ENCODE measurements at regions not wholly inside any gene's neighbourhood (a gene's known extent, or its start where the extent isn't known, plus 50 kb on each side); places are given as distances from the start of the nearest gene placed in this dataset.

- Histone ChIP-seq H3K27ac (ENCODE audit: low read depth in 1 of 2, low read length in 1 of 2) (no peak overlapping the region), H3K9ac (ENCODE audit: insufficient read depth in 1 of 2, low read length in 2 of 2) (no peak overlapping the region), H3K9me3 (ENCODE audit: control insufficient read depth in 4 of 4, insufficient read depth in 3 of 4, low read length in 3 of 4) (peaks cover 0 to 1% (median 0%) of the 10 kb centered on the region in 4 donors), H3K4me1 (ENCODE audit: control insufficient read depth in 5 of 5, insufficient read depth in 5 of 5, low read length in 5 of 5) (no peaks in the 10 kb centered on the region), H3K27me3 (ENCODE audit: control insufficient read depth in 3 of 3, insufficient read depth in 3 of 3, low read length in 2 of 3) (peaks cover 0 to 5% (median under 1%) of the 10 kb centered on the region in 3 donors), H3K36me3 (ENCODE audit: control insufficient read depth in 4 of 4, insufficient read depth in 4 of 4, low read length in 4 of 4) (no peaks in the 10 kb centered on the region), H3K4me3 (no peak overlapping the region)
- ATAC-seq (ENCODE audit: insufficient read depth, low FRiP score) = no peak
- no peak for DNase-seq
- 77 to 90% methylated on average over 11 of the region's 11 CpGs for WGBS, 2 donors
- TF ChIP-seq, protein P1, sequence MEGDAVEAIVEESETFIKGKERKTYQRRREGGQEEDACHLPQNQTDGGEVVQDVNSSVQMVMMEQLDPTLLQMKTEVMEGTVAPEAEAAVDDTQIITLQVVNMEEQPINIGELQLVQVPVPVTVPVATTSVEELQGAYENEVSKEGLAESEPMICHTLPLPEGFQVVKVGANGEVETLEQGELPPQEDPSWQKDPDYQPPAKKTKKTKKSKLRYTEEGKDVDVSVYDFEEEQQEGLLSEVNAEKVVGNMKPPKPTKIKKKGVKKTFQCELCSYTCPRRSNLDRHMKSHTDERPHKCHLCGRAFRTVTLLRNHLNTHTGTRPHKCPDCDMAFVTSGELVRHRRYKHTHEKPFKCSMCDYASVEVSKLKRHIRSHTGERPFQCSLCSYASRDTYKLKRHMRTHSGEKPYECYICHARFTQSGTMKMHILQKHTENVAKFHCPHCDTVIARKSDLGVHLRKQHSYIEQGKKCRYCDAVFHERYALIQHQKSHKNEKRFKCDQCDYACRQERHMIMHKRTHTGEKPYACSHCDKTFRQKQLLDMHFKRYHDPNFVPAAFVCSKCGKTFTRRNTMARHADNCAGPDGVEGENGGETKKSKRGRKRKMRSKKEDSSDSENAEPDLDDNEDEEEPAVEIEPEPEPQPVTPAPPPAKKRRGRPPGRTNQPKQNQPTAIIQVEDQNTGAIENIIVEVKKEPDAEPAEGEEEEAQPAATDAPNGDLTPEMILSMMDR (IDR thresholded peaks at IDR 0.05; ENCODE audit: control extremely low read depth, extremely low read depth) = no peak
These were observed 92.7 kb upstream of the HAND1 start for GRCh38 chr5:154570572-154571324.

DNA sequence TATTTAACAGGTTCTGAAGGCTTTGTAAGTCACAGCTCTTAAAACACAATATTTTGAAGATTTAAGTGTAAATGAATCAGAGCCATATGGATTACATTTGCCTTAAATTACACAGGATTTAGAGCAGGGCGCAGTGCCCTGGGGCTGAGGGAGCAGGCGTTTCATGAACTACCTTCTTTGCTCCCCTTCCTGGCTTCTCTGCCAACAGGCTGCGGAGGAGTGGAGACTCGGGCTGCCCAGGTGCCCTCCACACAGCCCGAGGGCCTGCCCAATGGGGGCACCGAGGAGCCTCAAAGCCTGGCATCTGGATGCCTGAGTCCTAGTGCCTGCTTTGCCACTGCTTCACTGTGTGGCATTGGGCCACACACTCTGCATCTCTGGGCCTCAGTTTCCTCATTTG is 90.6 kb upstream of the HAND1 start:
- TF ChIP-seq, protein P1 (IDR thresholded peaks at IDR 0.05; ENCODE audit: control extremely low read depth, extremely low read depth) = no peak
- no peak for ATAC-seq (ENCODE audit: insufficient read depth, low FRiP score)
- H3K27me3 ChIP-seq (ENCODE audit: control insufficient read depth in 3 of 3, insufficient read depth in 3 of 3, low read length in 2 of 3) = no peaks in the 10 kb centered on the region
- no peak for DNase-seq
- H3K9ac ChIP-seq (ENCODE audit: insufficient read depth in 1 of 2, low read length in 2 of 2) = no peak overlapping the region
- H3K36me3 ChIP-seq (ENCODE audit: control insufficient read depth in 4 of 4, insufficient read depth in 4 of 4, low read length in 4 of 4) = no peaks in the 10 kb centered on the region
- no peak overlapping the region for H3K27ac ChIP-seq (ENCODE audit: low read depth in 1 of 2, low read length in 1 of 2)
- H3K4me1 ChIP-seq (ENCODE audit: control insufficient read depth in 5 of 5, insufficient read depth in 5 of 5, low read length in 5 of 5) = peaks cover 0 to 2% (median 0%) of the 10 kb centered on the region in 5 donors
- WGBS, 2 donors = 88 to 92% methylated on average over 6 of the region's 6 CpGs
- H3K4me3 ChIP-seq = no peak overlapping the region
- H3K9me3 ChIP-seq (ENCODE audit: control insufficient read depth in 4 of 4, insufficient read depth in 3 of 4, low read length in 3 of 4) = peaks cover 0 to 1% (median 0%) of the 10 kb centered on the region in 4 donors

GRCh38 chr5:154567155-154567554 is 89.1 kb upstream of the HAND1 start:
- WGBS, 2 donors = 87% methylated on average over 6 of the region's 6 CpGs
- no peak overlapping the region for H3K9ac ChIP-seq (ENCODE audit: insufficient read depth in 1 of 2, low read length in 2 of 2)
- peaks cover 0 to 1% (median 0%) of the 10 kb centered on the region in 4 donors for H3K9me3 ChIP-seq (ENCODE audit: control insufficient read depth in 4 of 4, insufficient read depth in 3 of 4, low read length in 3 of 4)
- DNase-seq = no peak
- TF ChIP-seq, protein P1 (IDR thresholded peaks at IDR 0.05; ENCODE audit: control extremely low read depth, extremely low read depth) = no peak
- H3K4me3 ChIP-seq = no peak overlapping the region
- peaks cover 0 to 2% (median 0%) of the 10 kb centered on the region in 5 donors for H3K4me1 ChIP-seq (ENCODE audit: control insufficient read depth in 5 of 5, insufficient read depth in 5 of 5, low read length in 5 of 5)
- no peak overlapping the region for H3K27ac ChIP-seq (ENCODE audit: low read depth in 1 of 2, low read length in 1 of 2)
- ATAC-seq (ENCODE audit: insufficient read depth, low FRiP score) = no peak
- H3K36me3 ChIP-seq (ENCODE audit: control insufficient read depth in 4 of 4, insufficient read depth in 4 of 4, low read length in 4 of 4) = no peaks in the 10 kb centered on the region
- H3K27me3 ChIP-seq (ENCODE audit: control insufficient read depth in 3 of 3, insufficient read depth in 3 of 3, low read length in 2 of 3) = no peaks in the 10 kb centered on the region
